C4-2B (cell line): ENCODE measurements at regions not wholly inside any gene's neighbourhood (a gene's known extent, or its start where the extent isn't known, plus 50 kb on each side); places are given as distances from the start of the nearest gene placed in this dataset.

Experiments
- H3K27ac ChIP-seq: fragments of 450-650 bp; 2 replicates; pipeline ENCODE4 v1.5.1; 2017
- CTCF ChIP-seq: fragments of 450-650 bp; conservative IDR thresholded peaks from 2 replicates; pipeline ENCODE4 v1.5.1; 2017; ENCODE audit warnings: mild to moderate bottlenecking
- ZFX ChIP-seq: fragments of 450-650 bp; IDR thresholded peaks from 2 replicates; pipeline ENCODE4 v1.6.1; 2017

- no peak overlapping the region for H3K27ac ChIP-seq
- TF ChIP-seq ZFX: no peak
- TF ChIP-seq CTCF: no peak
These were observed 688.2 kb downstream of the QKI start for GRCh38 chr6:164102693-164103092.

GRCh38 chr6:164101859-164102258 lies 687.3 kb downstream of the QKI start:
- TF ChIP-seq ZFX: no peak
- no peak for TF ChIP-seq CTCF

GRCh38 chr6:164099269-164099865 lies 684.8 kb downstream of the QKI start:
- TF ChIP-seq ZFX: no peak
- TF ChIP-seq CTCF: no peak
- H3K27ac ChIP-seq: no peak overlapping the region

More at GRCh38 chr6:164101859-164102258, 687.3 kb downstream of the QKI start:
- no peak overlapping the region for H3K27ac ChIP-seq

- TF ChIP-seq CTCF (no peak), ZFX (no peak)
- H3K27ac ChIP-seq: no peak overlapping the region
These were observed 684.3 kb downstream of the QKI start for GRCh38 chr6:164098857-164099267.

GRCh38 chr6:164097551-164098398 lies 683.3 kb downstream of the QKI start:
- TF ChIP-seq ZFX (no peak), CTCF (peak; percentile 19; the same call in 1 of the 2 replicates)
- peak overlapping the region; percentile 24; the same call in 1 of the 2 replicates for H3K27ac ChIP-seq

- H3K27ac ChIP-seq: no peak overlapping the region
- TF ChIP-seq ZFX: no peak
- no peak for TF ChIP-seq CTCF
These were observed 682.5 kb downstream of the QKI start for GRCh38 chr6:164097056-164097455.

GRCh38 chr6:164095056-164095455 lies 680.5 kb downstream of the QKI start:
- TF ChIP-seq CTCF (no peak), ZFX (no peak)
- H3K27ac ChIP-seq: no peak overlapping the region
